GM19239 (cell line): ENCODE measurements at regions not wholly inside any gene's neighbourhood (a gene's known extent, or its start where the extent isn't known, plus 50 kb on each side); places are given as distances from the start of the nearest gene placed in this dataset.

ENCODE experiments used
- DNase-seq: peaks from one replicate; pipeline ENCODE4 v3.0.0; 2011; ENCODE audit warnings: low spot score; ENCODE audit not compliant: insufficient read length
- FAIRE-seq: peaks from 2 replicates; lab custom pipeline; 2011; peaks lifted over from hg19 to GRCh38; lab: Jason Lieb, UNC

GRCh38 chr7:155927905-155928304 is 115.6 kb upstream of the SHH start:
- no peak for DNase-seq
- no peak for FAIRE-seq

DNA sequence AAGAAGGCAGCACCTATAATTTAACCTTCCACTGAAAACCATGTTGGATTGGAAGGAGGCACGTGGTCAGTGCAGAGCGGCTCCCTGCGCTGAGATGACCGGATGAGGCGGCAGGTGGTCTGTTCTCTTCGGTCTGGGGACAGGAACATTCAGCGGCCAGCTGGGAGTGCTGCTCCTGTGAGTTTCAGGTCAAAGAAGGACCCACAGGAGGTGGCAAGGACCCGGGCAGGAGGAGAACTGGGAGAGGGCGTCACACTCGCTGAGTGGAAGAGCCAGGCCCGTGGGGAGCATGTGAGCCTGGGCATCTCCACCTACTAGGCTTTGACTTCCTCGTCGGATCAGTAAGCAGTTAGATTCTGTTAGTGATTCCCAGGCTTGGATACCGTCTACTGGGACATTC is 113.4 kb upstream of the SHH start:
- no peak for FAIRE-seq

GRCh38 chr7:155922067-155922816 is 110.0 kb upstream of the SHH start:
- DNase-seq (no peak), FAIRE-seq (no peak)

More for the DNA sequence above, 113.4 kb upstream of the SHH start:
- no peak for DNase-seq

DNA sequence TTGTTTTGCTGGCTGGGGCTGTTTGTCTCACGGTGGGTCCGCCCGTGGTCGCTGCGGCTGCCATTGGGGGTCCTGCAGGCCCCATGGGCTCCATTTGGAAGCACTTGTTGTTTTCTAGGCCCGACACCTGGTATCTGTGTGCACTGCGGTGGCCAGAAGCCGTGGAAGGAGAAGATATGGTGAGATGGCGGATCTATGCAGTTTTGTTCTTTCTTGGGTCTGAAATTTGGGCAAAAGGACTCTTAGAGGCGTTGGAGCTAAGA is 109.5 kb upstream of the SHH start:
- DNase-seq: no peak

DNA sequence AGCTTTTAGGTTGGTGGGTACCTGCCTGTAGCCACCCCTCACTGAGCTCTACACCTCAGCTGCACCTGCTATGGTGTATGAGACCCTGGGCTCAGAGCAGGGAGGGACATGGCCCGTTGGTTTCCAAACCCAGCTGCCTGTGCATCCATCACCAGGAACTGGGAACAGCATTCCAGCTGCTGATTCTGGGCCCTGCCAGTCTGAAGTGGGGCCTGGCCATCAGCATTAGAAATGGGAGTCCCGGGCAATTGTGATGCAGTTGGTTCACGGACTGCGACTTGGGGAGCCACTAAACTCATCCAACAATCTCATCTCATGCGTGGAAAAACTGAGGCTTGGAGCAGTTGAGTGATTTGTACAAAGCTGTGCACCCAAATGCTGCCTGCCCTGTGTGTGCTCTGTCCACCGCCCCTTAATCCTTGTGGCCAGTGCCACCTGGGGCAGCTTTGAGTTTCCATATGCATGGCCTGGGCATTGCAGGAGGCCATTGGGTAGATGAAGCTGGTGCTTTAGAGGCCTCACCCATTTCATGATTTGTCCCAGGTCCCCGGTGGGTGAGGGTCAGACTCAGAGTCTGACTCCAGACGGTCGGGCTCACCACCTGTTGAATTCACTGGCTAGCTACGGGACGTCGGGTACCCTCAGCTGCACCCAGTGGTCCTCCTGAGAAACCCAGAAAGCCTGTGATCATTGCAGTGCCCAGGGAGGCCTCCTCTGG is 109.0 kb upstream of the SHH start:
- FAIRE-seq: no peak

More for the DNA sequence above, 109.5 kb upstream of the SHH start:
- no peak for FAIRE-seq

DNA sequence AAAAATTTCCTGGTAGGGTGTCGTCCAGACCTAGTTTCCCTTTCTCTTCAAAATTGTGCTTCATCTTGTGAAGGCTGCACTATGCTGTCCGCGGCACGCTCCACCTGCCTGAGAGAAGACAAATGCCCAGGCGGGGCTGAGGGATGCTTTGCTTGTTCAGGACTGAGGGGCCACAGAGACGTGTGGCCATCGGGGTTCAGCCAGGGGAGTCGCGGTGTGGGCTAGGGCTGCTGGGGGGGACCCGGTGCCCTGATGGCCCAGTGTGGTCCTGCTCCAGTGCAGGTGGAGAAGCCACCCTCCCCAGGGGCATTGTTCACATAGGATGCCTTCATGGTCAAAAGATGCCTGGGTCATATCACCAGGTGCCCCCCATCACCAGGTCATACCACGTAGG is 107.8 kb upstream of the SHH start:
- no peak for DNase-seq
- FAIRE-seq: no peak

More for the DNA sequence above, 109.0 kb upstream of the SHH start:
- DNase-seq: no peak

DNA sequence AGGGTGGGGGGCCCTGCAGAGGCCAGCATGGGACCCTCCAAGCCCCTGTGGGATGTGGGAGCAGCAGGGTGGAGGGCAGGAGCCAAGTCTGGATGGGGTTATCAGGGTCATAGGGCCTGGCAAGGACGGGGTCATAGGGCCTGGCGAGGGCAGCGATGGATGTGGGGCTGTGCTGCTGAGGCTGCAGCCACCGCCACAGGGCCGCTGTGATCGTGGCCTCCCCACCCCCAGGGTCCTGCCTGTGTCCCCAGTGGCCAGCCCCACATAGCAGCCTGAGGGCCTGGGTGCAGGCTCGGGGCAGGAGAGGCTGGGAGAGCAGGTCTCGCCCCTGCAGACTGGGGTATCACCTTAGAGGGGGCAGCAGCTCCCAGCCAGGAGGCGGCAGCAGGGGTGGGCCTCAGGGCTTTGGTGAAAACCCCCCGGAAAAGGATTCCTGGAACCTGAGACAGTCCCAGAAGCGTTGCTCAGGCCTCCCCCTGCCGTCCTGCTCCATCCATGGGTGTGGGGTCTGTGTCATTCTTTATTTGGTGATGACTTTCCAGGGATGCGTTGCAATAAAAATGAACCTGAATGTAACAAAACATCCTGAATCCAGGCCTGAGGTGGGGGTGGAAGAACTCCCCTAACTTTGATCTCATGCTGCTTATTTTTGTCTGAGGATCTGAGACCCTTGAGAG is 107.3 kb upstream of the SHH start:
- DNase-seq: no peak
- no peak for FAIRE-seq

- DNase-seq: no peak
- FAIRE-seq: no peak
Measured at GRCh38 chr7:155918720-155919390, 106.6 kb upstream of the SHH start.

GRCh38 chr7:155917836-155918430 is 105.7 kb upstream of the SHH start:
- FAIRE-seq (no peak), DNase-seq (no peak)

DNA sequence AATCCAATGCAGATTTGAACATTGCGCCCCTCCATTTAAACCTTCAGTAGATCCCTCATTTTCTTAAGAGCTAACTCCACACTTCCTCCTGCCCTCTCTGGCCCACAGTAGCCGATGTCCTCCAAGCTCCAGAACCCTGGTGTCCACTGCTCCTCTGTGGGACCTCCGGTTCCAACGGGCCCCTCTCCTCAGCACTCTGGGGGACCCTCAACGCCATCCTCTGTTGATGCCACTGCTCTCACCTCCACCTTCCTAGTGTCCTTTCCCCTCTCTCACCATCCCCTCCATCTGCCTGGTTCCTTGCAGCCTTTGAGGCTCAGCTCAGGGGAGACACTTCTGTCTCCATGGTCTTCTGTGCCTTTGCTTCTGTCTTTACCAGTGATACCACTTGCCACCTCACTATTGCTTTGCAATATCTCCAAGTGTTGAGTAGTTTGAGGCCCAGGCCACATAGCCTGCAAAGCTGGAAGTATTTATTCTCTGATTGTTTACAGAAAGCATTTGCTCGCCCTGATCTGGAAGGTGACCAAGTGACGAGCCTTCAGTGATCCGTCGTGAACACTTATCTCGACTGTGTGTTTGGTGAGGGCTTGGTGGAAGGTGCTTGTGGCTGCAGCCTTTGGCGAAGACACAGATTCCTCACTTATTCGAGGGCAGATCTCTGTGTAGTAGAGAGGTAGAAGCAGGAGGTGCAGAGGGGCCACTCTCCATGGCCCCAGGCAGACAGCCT is 104.8 kb upstream of the SHH start:
- no peak for FAIRE-seq
- DNase-seq: no peak

DNA sequence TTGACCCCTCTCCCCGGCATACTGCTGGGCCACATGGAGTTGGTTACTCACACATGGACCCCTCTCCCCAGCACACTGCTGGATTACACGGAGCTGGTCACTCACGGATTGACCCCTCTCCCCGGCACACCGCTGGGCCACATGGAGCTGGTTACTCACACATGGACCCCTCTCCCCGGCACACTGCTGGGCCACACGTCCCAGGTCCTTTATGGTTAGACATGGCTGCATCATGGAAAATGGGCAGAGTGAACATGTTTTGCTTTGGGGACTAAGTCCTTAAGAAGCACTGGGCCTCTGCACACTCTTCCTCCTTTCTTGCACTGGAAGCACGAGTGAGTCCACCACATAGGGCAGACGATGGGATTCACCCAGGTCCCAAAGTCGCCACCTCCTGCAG is 102.1 kb upstream of the SHH start:
- FAIRE-seq (no peak), DNase-seq (no peak)

DNA sequence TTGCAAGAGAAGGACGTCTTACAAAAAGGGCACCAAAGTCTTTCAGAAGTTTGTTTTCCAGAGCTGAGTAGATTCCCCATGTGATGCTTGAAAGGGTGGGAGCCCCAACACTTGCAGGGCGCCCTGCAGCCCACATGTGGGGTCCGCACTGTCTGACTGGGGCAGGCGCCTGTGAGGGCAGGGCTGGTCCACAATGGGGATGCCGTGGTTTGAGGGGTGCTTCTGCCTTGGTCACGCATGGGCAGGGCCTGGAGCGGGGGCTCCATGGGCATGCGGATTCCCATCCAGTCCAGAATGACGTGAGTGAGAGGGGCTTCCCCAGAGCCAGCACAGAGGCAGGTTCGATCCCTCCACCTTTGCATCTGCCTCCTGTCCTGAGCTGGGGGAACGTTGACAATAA is 101.5 kb upstream of the SHH start:
- FAIRE-seq: no peak
- DNase-seq: no peak

DNA sequence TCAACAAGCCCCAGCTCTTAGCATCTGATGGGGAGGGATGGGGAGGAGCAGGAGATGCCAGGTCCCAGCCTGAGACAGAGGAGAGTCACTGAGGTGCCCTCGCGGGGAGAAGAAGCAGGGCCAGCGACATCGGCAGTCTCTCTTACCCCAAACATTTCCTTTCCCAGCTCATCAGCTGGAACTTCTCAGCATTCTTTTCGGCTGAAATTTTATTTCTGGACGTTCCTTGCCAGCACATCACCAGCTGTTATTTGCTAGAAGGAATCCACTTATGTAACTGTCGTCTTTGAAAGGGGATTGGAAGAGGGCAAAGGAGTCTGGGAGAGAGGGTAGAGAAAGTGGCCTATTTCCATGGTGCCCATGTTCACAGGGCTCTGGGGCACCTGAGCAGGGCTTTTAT is 101.0 kb upstream of the SHH start:
- DNase-seq (no peak), FAIRE-seq (no peak)

DNA sequence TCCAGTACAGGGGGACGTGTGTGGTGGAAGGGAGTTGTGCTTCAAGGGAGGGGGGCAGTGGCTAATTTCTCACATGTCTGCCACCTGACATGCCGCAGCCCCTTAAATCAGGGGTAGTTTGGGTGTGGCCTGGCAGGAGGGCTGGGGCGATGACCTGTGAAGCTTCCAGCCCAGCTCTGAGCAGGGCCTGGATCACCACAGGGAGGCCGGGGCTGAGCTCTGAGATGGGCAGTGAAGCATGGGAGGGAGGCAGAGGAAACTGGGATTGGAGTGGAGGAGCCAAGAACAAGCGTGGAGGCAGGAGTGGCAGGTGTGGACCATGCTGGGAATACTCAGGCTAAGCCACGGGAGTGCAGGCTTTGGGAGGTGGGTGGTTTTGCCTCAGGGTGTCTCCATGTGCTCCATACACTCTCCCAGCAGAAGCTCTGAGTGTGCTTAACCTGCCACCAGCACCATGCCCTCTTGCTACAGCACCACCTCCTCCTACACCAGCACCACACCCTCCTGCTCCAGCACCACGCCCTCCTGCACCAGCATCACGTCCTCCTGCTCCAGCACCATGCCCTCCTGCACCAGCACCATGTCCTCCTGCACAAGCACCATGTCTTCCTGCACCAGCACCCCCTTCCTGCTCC is 99.3 kb upstream of the SHH start:
- no peak for FAIRE-seq
- DNase-seq: no peak

GRCh38 chr7:155908385-155908784 is 96.1 kb upstream of the SHH start:
- FAIRE-seq (no peak), DNase-seq (no peak)

GRCh38 chr7:155907450-155908200 is 95.4 kb upstream of the SHH start:
- FAIRE-seq: no peak
- no peak for DNase-seq

DNA sequence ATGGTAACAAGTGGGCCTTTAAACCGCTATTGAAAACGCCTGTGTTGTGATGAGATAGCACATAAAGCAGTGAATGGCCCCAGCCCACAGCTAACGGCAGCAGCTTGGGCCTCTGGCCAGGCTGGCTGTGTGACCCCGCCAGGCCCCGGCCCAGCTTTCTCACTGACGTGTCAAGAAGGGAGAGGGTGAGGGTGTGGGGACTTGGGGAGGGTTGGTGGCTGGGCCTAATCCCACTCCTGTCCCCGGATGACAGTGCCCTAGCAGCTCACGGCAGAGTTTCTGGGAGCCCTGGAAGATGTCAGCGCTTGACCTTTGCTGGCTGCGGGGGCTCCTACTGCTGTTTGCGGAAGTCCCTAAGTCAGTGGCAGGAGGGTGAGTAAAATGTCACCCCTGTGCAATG is 88.9 kb upstream of the SHH start:
- FAIRE-seq (no peak), DNase-seq (no peak)

DNA sequence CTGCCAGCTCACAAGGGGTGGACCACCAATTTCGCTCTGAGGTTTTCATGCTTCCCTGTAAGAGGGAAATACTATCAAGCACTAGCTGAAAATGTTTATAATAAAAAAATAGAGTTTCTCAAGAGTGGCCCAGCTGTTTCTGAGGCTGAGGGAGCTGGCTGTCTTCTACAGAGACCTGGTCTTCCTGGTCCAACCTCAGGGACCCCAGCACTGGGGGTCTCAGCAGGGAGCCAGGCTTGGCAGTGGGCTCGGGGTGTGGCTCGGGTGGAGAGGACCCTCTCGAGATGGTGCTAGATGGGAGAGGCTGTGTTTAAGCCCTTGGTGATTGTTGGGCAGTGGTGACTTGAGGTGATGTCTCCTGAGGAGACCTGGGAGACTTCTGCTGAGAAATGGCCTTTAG is 87.3 kb upstream of the SHH start:
- DNase-seq (no peak), FAIRE-seq (no peak)
